Neural progenitor cell (in vitro differentiated cells): ENCODE measurements at regions not wholly inside any gene's neighbourhood (a gene's known extent, or its start where the extent isn't known, plus 50 kb on each side); places are given as distances from the start of the nearest gene placed in this dataset.

Source experiments
- DNase-seq: peaks from one replicate; pipeline ENCODE4 v3.0.0-alpha.2; 2016; ENCODE audit warnings: low spot score
- H2AFZ ChIP-seq: fragments of 200-600 bp; sonication (generic); replicated peaks from 2 replicates; pipeline ENCODE4 v1.6.1; 2016; ENCODE audit warnings: antibody characterized with exemption
- H3F3A ChIP-seq: fragments of 200-600 bp; sonication (generic); 2 replicates; pipeline ENCODE4 v1.6.1; 2016; ENCODE audit warnings: antibody characterized with exemption, low read depth
- H3K27ac ChIP-seq: fragments of 200-600 bp; sonication (generic); 2 replicates; pipeline ENCODE4 v1.5.1; 2016; ENCODE audit warnings: mild to moderate bottlenecking
- H3K27me3 ChIP-seq: fragments of 200-600 bp; sonication (generic); 2 replicates; pipeline ENCODE4 v1.6.1; 2016; ENCODE audit warnings: mild to moderate bottlenecking, moderate library complexity
- H3K36me3 ChIP-seq: fragments of 200-600 bp; sonication (generic); 2 replicates; pipeline ENCODE4 v1.5.1; 2016
- H3K4me1 ChIP-seq: fragments of 200-600 bp; sonication (generic); 2 replicates; pipeline ENCODE4 v1.6.1; 2016; ENCODE audit warnings: mixed run types
- H3K4me2 ChIP-seq: fragments of 200-600 bp; sonication (generic); 2 replicates; pipeline ENCODE4 v1.6.1; 2016
- H3K4me3 ChIP-seq: fragments of 200-600 bp; sonication (generic); 2 replicates; pipeline ENCODE4 v1.5.1; 2016
- H3K79me2 ChIP-seq: fragments of 200-600 bp; sonication (generic); 2 replicates; pipeline ENCODE4 v1.6.1; 2016; ENCODE audit warnings: low read depth
- H3K9ac ChIP-seq: fragments of 200-600 bp; sonication (generic); 2 replicates; pipeline ENCODE4 v1.6.1; 2016
- H3K9me3 ChIP-seq: fragments of 200-600 bp; sonication (generic); 2 replicates; pipeline ENCODE4 v1.5.1; 2016; ENCODE audit warnings: low read depth
- H4K20me1 ChIP-seq: fragments of 200-600 bp; sonication (generic); 2 replicates; pipeline ENCODE4 v1.6.1; 2016; ENCODE audit warnings: low read depth
- H3K27ac Mint-ChIP-seq: 3 replicates; pipeline ENCODE4 v1.8.0; 2021; ENCODE audit warnings: mixed read lengths
- H3K27me3 Mint-ChIP-seq: 2 replicates; pipeline ENCODE4 v1.8.0; 2022; ENCODE audit warnings: low read depth, mild to moderate bottlenecking, inconsistent platforms, moderate library complexity, mixed read lengths; ENCODE audit not compliant: insufficient read depth
- H3K36me3 Mint-ChIP-seq: 3 replicates; pipeline ENCODE4 v1.8.0; 2021; ENCODE audit warnings: mixed read lengths
- H3K4me1 Mint-ChIP-seq: 3 replicates; pipeline ENCODE4 v1.8.0; 2021; ENCODE audit warnings: mixed read lengths
- H3K4me3 Mint-ChIP-seq: 3 replicates; pipeline ENCODE4 v1.8.0; 2021; ENCODE audit warnings: mild to moderate bottlenecking, moderate library complexity, mixed read lengths
- H3K9me3 Mint-ChIP-seq: 3 replicates; pipeline ENCODE4 v1.8.0; 2020; ENCODE audit warnings: mixed read lengths
- EZH2 ChIP-seq: fragments of 200-600 bp; sonication (generic); IDR thresholded peaks from 2 replicates; pipeline ENCODE4 v1.6.1; 2017; ENCODE audit warnings: antibody characterized with exemption, mild to moderate bottlenecking, moderate library complexity
- EZH2phosphoT487 ChIP-seq: fragments of 200-600 bp; sonication (generic); IDR thresholded peaks from 2 replicates; pipeline ENCODE4 v1.6.1; 2017; ENCODE audit warnings: antibody characterized with exemption
- TF ChIP-seq, protein P1 (sequence below): fragments of 200-600 bp; sonication (generic); IDR thresholded peaks from 2 replicates; pipeline ENCODE4 v1.5.1; 2017; ENCODE audit warnings: antibody characterized with exemption, mild to moderate bottlenecking

DNA sequence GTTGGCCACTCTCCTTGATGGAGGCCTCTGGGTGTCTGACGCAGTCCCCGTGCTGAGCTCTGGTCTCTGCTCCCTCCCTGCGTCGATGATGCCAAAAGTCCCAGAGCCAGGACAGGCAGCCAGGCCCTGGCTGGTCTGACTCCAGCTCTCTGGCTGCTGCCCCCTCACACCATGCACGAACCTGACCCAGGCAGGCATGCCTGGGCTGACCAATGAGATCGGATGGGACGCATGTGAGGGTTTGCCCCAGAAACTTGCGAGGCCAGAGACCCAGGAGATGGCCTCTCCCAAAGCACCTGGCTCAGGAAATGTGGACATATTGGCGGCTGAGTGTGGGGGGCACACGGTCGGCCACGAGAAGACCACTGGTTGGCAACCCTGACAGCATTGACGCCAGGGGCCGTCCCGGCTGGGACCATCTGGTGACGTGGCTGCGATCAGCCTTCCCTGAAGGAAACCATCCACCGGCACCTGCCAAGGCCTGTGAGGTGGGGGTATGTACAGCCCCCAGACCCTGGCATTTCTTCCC is 51.2 kb upstream of the FRMD1 start:
- H3K4me1 ChIP-seq = peaks cover 22% of the 10 kb centered on the region
- no peaks in the 10 kb centered on the region for H4K20me1 ChIP-seq
- no peak overlapping the region for H3K9ac ChIP-seq
- peaks cover 13% of the 10 kb centered on the region for H3K27me3 ChIP-seq
- TF ChIP-seq, protein P1, sequence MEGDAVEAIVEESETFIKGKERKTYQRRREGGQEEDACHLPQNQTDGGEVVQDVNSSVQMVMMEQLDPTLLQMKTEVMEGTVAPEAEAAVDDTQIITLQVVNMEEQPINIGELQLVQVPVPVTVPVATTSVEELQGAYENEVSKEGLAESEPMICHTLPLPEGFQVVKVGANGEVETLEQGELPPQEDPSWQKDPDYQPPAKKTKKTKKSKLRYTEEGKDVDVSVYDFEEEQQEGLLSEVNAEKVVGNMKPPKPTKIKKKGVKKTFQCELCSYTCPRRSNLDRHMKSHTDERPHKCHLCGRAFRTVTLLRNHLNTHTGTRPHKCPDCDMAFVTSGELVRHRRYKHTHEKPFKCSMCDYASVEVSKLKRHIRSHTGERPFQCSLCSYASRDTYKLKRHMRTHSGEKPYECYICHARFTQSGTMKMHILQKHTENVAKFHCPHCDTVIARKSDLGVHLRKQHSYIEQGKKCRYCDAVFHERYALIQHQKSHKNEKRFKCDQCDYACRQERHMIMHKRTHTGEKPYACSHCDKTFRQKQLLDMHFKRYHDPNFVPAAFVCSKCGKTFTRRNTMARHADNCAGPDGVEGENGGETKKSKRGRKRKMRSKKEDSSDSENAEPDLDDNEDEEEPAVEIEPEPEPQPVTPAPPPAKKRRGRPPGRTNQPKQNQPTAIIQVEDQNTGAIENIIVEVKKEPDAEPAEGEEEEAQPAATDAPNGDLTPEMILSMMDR = no peak
- TF ChIP-seq EZH2 = no peak
- no peak for TF ChIP-seq EZH2phosphoT487
- Mint-ChIP-seq H3K36me3 (no peaks in the 10 kb centered on the region), H3K27me3 (peaks cover 8% of the 10 kb centered on the region), H3K9me3 (no peaks in the 10 kb centered on the region), H3K4me3 (no peak overlapping the region), H3K4me1 (peaks cover 32% of the 10 kb centered on the region), H3K27ac (no peak overlapping the region)
- no peak overlapping the region for H3K4me2 ChIP-seq
- H3K79me2 ChIP-seq = no peaks in the 10 kb centered on the region
- no peaks in the 10 kb centered on the region for H3K9me3 ChIP-seq
- H3K27ac ChIP-seq = no peak overlapping the region
- H3K4me3 ChIP-seq = no peak overlapping the region
- H3K36me3 ChIP-seq = no peaks in the 10 kb centered on the region
- peaks cover 16% of the 10 kb centered on the region for H3F3A ChIP-seq
- H2AFZ ChIP-seq = no peak overlapping the region
- DNase-seq = no peak

DNA sequence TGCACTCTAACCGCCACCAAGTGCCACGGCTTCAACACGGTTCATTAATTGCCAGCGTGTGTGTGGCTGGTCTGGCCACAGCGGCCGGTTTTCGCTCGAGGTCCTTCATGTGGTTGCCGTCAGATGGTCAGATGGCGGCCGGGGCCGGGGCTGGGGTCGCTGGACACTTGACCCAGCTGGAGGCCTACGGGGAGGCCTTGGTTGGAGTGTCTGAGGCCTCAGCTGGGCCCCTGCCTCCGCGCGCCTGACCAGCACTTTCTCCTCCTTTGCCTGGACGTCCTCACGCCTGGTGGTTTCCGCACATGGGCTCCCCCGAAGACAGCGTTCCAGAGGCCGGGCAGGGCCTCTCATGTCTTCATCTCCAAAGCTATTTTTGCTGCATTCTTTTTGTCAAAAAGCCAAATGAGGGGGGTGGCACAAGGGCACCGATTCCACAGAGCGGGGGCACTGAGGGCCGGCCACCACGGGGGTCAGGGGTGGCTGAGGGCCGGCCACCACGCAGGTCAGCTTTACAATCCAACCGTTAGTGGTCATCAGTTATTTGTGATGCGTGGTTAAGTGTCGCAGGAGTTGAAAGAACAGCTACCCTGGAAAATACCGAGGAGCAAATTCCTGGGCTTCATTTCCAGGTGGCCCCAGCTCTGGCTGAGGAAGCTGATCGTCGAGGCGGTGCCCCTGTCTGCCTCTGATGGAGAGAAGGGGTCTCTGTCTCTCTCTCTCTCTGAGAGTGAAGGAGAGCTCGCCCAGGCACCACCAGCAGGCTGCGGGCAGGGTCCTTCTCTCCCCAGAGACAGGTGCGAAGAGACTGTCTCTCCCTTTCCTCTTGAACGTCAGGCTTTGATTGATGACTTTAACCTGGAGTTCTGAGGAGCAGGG is 50.5 kb upstream of the FRMD1 start:
- peaks cover 8% of the 10 kb centered on the region for H3K27me3 Mint-ChIP-seq
- Histone ChIP-seq H3K4me2 (no peak overlapping the region), H3K9me3 (no peaks in the 10 kb centered on the region), H3K27me3 (peaks cover 13% of the 10 kb centered on the region), H3F3A (peaks cover 16% of the 10 kb centered on the region), H3K27ac (no peak overlapping the region), H2AFZ (no peak overlapping the region), H3K36me3 (no peaks in the 10 kb centered on the region), H3K79me2 (no peaks in the 10 kb centered on the region), H3K4me1 (peaks cover 22% of the 10 kb centered on the region), H4K20me1 (no peaks in the 10 kb centered on the region), H3K9ac (no peak overlapping the region), H3K4me3 (no peak overlapping the region)
- H3K9me3 Mint-ChIP-seq = no peaks in the 10 kb centered on the region
- H3K36me3 Mint-ChIP-seq = no peaks in the 10 kb centered on the region
- TF ChIP-seq, protein P1 = no peak
- TF ChIP-seq EZH2 (no peak), EZH2phosphoT487 (no peak)
- peaks cover 32% of the 10 kb centered on the region for H3K4me1 Mint-ChIP-seq
- no peak overlapping the region for H3K4me3 Mint-ChIP-seq
- peak overlapping the region; percentile 90 for H3K27ac Mint-ChIP-seq
- DNase-seq = no peak

DNA sequence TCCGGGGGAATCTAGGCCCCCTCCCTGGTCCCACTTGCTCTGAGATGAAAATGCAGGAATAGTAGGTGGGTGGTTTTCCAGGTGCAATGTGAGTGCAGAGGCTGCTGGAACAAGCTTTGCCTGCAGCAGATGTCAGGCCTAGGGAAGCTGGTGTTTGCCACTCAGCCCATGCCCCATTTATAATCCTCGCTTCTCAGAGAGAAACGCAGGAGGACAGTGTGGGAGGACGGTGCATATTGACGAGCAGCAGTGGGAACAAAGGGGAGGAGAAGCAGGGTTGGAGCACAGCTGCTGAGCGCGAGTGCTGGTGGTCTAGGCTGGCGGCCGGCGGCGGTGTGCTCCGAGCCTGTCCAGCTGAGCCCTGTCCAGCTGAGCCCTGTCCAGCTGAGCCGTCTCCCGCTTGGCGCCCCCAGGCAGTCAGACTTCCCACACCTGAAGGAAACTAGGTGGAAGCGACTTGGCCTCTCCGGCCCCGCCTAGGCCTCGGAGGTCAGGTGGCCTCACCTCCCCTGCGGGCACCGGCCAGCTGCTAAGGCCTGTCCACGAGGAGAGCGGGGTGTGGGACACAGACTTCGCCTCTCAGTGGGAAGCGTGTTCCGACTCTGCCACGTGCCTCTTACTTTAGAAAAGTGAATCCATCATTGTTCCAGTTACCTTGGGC is 49.7 kb upstream of the FRMD1 start:
- no peak overlapping the region for H3K4me3 Mint-ChIP-seq
- Histone ChIP-seq H3K27ac (no peak overlapping the region), H3K4me1 (peaks cover 22% of the 10 kb centered on the region), H2AFZ (no peak overlapping the region), H3K4me3 (no peak overlapping the region), H3K4me2 (no peak overlapping the region), H3K79me2 (no peaks in the 10 kb centered on the region), H4K20me1 (no peaks in the 10 kb centered on the region), H3K36me3 (no peaks in the 10 kb centered on the region), H3K27me3 (peaks cover 13% of the 10 kb centered on the region), H3K9ac (no peak overlapping the region), H3F3A (peaks cover 16% of the 10 kb centered on the region), H3K9me3 (no peaks in the 10 kb centered on the region)
- no peaks in the 10 kb centered on the region for H3K9me3 Mint-ChIP-seq
- H3K27me3 Mint-ChIP-seq = peaks cover 8% of the 10 kb centered on the region
- H3K27ac Mint-ChIP-seq = no peak overlapping the region
- no peak for DNase-seq
- TF ChIP-seq EZH2 (no peak), EZH2phosphoT487 (no peak)
- TF ChIP-seq, protein P1 = no peak
- H3K36me3 Mint-ChIP-seq = no peaks in the 10 kb centered on the region
- H3K4me1 Mint-ChIP-seq = peaks cover 31% of the 10 kb centered on the region
